Limb (tissue), 2 donors: ENCODE measurements at regions not wholly inside any gene's neighbourhood (a gene's known extent, or its start where the extent isn't known, plus 50 kb on each side); places are given as distances from the start of the nearest gene placed in this dataset.
A peak's percentile ranks its signal among the peaks of the same experiment; 100 is the strongest.

Source experiments
- DNase-seq, 2 donors: peaks; one replicate each; pipeline ENCODE4 v3.0.0-alpha.2; 2016; ENCODE audit errors: extremely low spot score in 2 of 2

GRCh38 chr9:91156451-91157234, 205.1 kb downstream of the AUH start:
- no peak for DNase-seq

DNA sequence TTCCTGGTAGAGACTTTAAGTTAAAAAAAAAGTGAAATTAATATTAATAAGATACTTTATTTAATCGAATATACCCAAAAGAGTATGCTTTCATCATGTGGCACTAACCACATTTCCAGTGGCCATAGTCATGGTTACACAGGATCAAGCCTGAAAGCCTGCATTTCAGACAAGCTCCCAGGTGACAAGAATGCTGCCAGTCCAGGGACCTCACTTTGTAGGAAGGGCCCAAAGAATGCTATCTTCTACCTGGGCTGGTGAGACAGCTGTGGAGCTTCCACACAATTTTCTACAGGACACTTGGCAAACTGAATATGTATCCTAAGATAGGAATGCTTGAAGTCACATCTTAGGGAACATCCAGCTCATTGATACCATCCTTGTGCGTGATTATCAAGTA, 203.8 kb downstream of the AUH start:
- no peak for DNase-seq

GRCh38 chr9:91158286-91158685, 203.4 kb downstream of the AUH start:
- no peak for DNase-seq

GRCh38 chr9:91158946-91159345, 202.8 kb downstream of the AUH start:
- DNase-seq, result no peak

GRCh38 chr9:91159664-91160121, 202.0 kb downstream of the AUH start:
- DNase-seq, result peak in 1 of 2 donors; percentile 66

DNA sequence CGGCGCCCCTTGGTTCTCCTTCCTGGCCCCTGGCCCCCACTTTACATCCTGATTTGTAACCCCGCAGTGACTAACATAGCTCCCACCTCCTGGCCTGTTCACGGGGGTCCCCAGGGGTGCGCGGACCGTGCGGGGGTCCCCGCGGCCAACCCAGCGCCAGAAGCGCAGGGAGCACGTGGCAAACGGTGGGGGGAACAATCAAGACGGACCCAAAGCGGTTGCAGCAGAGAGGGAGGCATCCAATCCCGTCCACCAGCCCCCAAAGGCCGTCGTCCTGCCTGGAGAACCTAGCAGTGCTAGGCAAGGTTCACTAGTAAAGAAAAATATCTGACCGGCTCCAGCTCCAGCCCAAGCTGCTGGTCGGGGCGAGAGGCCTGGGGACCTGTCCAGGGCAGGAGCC, 201.5 kb downstream of the AUH start:
- no peak for DNase-seq

- DNase-seq, result no peak
Measured at GRCh38 chr9:91160599-91161464, 200.9 kb downstream of the AUH start.

GRCh38 chr9:91161465-91162300, 200.0 kb downstream of the AUH start:
- no peak for DNase-seq

DNA sequence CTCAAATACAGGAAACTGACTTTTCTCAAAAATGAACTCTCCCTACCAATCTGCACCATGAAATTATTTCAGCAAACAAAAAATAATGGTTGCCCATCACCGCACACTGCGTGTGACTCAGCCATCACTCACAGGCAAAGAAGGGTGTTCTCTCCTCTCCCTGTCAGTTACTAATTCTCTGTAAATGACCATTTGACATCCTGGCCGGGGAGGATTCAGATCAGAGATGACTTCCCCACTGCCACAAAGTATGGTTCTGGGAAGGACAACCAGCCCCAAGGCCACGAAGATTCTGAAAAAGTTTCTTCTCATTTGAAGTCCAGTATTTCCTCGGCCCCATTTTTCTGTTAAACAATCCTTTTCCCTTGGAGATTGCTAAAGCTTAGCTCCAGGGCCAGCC, 199.4 kb downstream of the AUH start:
- no peak for DNase-seq

DNA sequence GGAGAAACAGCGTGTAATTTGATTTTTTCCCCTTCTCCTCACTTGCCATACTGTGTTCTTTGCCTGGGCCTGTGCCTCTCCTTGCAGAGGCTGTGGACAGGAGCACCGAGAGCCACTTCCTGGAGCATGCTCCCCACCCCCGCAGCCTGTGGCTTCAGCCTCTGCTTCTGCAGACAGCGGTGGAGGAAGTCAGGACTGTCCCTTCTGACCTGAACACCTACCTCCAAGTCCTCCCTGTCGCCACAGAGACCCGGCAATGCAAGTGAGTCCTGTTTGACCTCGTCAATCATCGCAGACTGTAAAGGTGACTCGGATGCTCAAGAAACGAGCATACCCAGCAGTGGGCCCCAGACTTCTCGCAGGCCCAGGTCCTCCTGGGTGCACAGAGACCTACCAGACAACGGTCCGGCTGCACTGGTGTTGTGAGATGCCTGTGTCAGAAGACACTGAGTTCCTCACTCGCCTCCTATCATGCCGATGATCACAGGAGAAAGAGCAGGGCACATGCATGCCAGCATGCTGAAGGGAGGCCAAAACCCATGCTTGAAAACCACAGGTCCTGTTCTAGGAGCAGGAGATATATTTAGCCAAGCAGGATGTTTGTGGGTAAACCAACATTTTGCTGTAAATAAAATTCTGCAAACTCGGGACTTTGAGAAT, 198.8 kb downstream of the AUH start:
- no peak for DNase-seq

DNA sequence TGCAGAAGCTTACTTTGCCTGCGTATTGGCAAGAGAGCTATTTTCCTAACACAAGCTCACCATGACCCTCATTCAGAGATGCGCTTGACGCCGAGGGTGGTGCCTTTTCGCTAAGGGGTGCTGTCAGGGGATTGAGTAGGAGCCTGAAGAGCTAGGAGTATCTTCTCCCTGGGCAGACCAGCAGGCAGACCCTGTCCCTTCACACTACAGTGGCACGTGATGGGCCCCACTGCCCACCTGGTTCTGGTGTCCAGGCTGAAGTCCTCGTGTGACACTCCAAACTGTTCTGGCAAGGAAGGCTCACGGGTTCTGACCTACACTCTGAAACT, 198.3 kb downstream of the AUH start:
- no peak for DNase-seq

DNA sequence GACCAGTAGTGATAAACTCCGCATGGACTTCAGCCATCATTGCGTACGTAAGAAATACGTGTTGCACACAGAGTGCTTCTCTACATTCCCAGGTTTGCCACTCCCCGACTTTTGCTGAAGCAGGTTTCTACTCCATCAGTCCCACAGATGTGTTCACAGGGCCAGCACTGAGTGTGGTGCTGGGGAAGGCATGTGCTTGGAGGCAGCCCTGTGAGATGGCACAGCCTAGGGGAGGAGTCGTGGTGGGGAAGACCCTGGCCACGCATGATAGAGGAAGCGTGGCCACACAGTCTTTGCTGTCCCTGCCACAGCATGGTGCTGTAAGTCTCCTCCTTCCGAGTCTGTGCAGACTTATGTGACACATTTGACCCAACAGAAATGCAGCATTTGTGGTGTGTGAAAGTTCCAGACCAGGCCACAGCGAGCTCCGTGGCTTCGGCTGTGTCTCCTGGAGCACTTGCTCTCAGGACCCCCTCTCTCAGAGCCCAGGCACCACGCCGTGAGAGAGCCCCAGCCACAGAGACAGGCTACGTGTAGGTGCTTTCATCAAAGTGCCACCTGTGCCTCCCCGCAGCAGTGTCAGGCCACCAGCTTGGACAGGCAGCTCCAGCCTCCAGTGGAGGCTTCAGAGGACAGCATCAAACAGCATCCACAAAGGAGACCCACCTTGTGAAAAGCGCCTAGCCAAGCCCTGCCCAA, 197.8 kb downstream of the AUH start:
- no peak for DNase-seq
